Cardiac septum (tissue), 1 donor: ENCODE measurements at regions not wholly inside any gene's neighbourhood (a gene's known extent, or its start where the extent isn't known, plus 50 kb on each side); places are given as distances from the start of the nearest gene placed in this dataset.

Experiments
- DNase-seq: peaks from one replicate; pipeline ENCODE4 v3.0.0-alpha.2; 2020; ENCODE audit warnings: low spot score
- intact Hi-C: fragments of 100-400 bp; cut with DNase I; formaldehyde crosslinking; loops from one replicate; pipeline ENCODE4 v1.14.0; 2022
- donor health status: DM: no; HTN: no; CAD: no.

DNA sequence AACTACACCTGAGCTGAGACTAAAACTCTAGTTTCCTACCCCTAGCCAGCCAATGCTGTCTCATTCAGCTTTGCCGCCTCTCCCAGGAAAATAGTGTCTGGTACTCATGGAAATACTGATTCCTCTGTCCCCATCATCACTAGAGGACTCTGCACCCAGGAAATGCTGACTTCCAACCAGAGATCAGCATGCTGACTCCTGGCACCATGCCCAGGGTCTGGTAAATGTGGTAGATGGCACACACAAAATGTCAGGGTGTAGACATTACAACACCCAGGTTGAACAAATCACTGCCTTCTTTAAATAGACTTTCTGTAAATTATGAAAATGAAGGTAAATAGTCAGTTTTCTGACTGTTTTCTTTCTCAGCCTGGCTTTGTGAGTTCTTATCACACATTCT is 307.3 kb upstream of the CHAC2 start:
- intact Hi-C loops, result no loop called here
- DNase-seq, result no peak

DNA sequence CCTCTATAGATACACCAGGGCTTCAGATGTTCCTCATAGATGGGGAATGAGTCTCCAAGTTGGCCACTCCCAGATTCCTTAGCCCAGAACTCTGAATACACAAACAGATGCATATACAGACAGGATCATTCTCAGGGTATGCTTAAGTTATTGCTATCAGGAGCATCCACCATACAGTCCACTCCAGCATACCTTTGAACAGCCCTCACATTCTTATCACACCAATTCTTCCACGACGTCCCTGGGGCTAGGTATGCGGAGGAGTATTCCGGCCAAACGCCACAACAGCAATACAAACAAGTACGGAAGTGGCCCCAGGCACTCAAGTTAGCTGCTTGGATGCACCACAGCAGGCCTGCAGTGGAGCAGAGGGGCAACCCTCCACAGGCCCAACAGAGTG is 312.5 kb upstream of the CHAC2 start:
- no peak for DNase-seq
- intact Hi-C loops, result no loop called here

DNA sequence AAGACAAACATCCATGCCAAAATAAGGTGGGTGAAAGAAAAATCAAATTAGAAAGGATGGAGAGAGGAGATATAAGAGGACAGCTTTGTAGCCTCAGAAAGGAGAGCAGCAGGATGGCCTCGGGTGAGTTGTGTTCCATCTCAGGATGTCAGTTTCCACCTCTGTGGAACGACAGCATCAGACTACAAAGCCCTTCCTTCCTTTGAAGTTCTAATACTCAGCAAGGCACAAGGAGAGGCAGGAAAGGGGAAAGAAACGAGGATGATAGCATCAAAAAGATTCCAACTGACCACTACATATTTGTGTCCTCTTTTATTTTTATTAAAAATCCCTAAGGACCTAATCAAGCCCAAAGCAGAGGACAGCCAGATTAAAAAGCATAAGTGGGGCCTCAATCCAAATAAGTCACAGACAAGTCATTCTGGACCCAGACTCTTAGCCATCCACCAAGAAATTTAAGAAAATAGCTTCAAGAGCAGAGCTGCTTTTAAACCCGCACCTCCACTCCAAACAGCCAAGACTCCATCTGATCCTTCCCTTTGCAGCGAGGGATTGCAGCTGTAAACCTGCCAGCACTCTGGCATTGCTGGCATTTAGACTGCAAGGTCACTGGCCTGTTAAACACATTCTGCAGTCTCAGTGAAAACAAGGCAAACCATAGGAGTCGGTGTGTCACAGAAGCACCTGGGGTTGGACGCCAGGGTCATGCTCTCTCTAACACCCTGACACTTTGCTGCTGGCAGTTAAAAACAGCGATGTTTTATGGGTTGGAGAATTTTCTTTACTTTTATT is 314.5 kb upstream of the CHAC2 start:
- no peak for DNase-seq
- intact Hi-C loops, result no loop called here

- intact Hi-C loops, result no loop called here
- DNase-seq, result no peak
Observed at GRCh38 chr2:53452400-53452799, 315.2 kb upstream of the CHAC2 start.

- intact Hi-C loops, result no loop called here
- DNase-seq, result no peak
Observed at GRCh38 chr2:53450923-53451322, 316.7 kb upstream of the CHAC2 start.

- intact Hi-C loops, result no loop called here
- DNase-seq, result no peak
Observed at GRCh38 chr2:53448591-53448990, 319.0 kb upstream of the CHAC2 start.

DNA sequence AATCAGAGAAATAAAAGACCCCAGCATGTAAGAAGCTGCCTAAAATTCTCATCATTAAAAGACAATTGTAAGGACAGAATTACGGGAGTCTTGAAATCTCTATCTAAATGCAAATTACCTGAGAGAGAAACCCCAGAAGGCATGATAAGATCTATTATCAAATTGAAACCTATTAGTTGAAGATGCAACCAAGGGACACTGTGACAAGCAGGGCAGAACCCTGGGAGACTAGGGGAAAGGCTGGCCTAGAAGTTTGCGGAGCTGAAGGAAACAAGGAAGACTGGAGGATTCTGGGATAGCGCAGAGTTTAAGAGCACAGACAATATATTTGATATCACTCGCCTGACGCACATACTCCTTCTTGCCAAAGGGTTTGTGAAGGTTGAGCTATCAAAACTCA is 319.5 kb upstream of the CHAC2 start:
- intact Hi-C loops, result no loop called here
- DNase-seq, result no peak

GRCh38 chr2:53445383-53446070 is 322.1 kb upstream of the CHAC2 start:
- DNase-seq, result no peak
- intact Hi-C loops, result no loop called here

DNA sequence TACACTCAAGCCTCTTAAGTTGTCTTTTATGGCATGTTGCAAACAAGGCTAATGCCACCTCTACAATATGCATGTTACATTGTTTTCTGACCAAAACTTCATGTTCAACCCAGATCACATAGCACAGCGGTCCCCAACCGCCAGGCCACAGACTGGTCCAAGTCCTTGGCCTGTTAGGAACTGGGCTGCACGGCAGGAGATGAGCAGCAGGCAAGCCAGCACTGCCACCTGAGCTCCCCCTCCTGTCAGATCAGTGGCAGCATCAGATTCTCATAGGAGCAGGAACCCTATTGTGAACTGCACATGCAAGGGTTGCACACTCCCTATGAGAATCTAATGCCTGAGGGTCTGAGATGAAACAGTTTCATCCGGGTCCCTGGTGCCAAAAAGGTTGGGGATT is 324.8 kb upstream of the CHAC2 start:
- no peak for DNase-seq
- intact Hi-C loops, result no loop called here

GRCh38 chr2:53442093-53442492 is 325.5 kb upstream of the CHAC2 start:
- DNase-seq, result no peak
- intact Hi-C loops, result no loop called here

GRCh38 chr2:53438692-53439091 is 328.9 kb upstream of the CHAC2 start:
- intact Hi-C loops, result no loop called here
- DNase-seq, result no peak

DNA sequence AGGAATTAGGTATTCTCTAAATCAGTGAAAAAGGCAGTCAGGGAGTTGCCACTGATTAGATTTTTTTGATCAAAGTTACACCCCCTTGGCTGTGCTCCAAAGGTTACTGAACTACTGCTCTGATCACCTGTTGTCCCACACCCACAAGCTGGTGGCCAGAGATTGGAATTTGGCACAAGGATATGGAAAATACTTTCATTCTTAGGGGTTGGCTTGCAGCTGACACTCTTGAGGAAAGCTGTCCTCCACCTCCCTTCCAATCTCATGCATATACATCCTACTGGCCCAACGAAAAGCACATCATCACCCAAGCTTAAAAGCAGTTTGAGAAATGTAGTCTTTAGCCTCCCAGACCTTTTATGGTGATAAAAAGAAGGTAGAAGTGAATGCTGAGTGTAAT is 329.5 kb upstream of the CHAC2 start:
- DNase-seq, result no peak
- intact Hi-C loops, result no loop called here

GRCh38 chr2:53437371-53437770 is 330.2 kb upstream of the CHAC2 start:
- intact Hi-C loops, result no loop called here

DNA sequence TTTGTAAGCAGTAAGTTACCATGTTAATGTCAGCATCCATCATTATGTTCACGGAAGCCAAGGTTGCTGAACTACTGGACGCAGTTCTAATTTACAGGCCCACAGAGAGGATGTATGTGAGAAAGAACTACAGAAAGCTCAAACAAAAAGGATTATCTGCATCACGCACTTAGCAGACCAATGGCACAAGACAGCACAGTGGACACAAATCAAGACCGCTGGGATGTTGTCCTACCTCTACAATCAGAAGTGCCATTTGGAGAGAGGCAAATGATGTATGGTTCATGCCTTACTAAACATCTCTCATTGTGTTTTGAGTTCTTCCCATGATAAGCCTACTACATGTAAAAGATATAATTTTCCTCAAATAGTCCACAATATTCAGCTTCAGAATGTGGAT is 330.7 kb upstream of the CHAC2 start:
- intact Hi-C loops, result no loop called here

More at GRCh38 chr2:53437371-53437770, 330.2 kb upstream of the CHAC2 start:
- no peak for DNase-seq

DNA sequence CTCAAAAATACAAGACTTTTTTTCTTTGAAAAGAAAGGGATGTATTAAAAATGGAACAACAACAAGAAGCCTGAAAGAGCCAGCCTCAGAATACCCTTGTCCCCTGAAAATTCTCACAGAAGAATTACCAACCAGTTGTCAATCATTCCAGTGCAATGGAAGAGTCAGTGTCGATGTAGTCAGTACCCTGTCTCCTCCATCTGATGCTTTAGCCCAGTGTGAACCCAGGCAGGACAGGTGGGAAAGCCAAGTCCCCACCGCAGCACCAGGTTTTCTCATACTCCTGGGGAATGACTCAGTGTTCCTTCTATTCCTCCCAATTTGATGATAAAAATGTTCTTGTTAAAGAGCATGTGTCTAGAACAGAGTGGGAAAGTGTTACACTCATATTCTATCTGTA is 332.0 kb upstream of the CHAC2 start:
- DNase-seq, result no peak
- intact Hi-C loops, result no loop called here

More for the DNA sequence above, 330.7 kb upstream of the CHAC2 start:
- no peak for DNase-seq

DNA sequence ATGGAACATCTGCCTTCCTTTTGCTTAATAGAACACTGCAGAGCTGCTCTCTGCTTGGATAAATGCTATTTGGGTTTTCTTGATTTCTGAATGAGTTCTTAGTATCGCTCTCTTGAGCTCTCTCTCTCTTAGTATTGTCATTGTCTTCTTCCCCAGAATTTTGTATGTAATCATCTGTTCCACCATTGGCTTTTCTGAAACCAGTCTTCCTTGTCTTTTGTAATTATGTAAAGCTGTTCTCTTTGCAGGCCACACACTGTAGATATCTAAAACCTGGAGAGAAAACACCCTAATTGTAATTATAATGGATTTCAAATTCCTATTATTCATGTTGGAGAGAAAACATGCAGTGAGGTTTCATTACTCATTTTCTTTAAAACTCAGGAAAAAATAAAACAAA is 333.1 kb upstream of the CHAC2 start:
- DNase-seq, result no peak
- intact Hi-C loops, result no loop called here

DNA sequence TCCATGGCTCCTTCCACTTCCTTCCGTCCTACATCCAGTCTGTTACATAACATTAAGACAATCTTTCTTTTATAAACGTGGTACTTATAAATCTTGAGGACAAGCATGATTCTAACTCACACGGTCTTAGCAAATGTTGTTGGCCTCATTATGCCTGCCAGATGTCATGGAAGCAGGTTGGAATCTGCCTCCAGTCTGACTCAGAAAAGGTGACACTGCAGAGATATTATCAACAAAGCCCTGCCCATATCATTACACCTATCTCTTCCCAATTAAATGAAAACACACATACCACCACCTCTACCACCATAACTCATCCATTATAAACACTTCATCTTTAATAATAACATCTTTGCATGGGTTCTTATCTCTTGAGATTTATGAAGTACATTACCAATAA is 334.7 kb upstream of the CHAC2 start:
- intact Hi-C loops, result no loop called here
- no peak for DNase-seq

DNA sequence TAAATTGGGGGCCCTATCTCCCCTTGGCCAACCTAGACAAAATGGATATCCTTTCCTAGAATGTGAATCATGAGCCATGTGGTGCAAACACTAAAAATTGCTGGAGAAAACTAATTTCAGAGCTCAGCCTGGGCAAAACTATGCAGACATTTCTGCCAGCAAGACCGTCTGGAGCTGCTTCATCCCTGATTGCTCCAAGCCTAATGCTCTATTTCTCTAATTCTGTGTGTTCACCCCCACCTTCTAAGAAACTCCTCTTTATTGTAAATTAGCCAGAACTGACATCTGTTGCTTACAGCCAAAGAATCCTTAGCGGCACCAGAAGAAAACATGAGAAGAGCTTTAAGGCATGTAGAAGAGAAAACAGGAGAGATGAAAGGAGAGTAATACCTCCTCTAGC is 337.7 kb upstream of the CHAC2 start:
- intact Hi-C loops, result no loop called here
- DNase-seq, result no peak

GRCh38 chr2:53424902-53425301 is 342.7 kb upstream of the CHAC2 start:
- no peak for DNase-seq
- intact Hi-C loops, result no loop called here

DNA sequence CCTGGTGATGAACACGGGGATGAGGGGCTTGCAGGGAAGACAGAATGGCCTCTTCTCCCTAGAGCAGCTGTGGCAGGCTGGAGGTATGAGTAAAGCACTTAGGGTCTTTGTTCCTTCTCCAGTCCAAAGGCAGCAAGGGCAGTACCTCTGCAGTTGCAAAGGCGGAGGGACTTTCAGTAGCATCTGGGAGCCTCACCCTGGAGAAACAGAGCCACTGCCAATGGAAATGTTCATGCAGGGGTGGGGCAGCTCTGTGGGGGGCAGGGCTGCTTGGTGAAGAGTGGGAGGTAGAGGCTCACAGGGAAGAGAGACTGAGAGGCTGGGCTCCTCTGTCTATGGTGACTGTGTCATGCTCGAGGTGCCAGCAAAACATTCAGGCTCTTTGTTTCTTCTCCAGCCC is 344.1 kb upstream of the CHAC2 start:
- intact Hi-C loops, result no loop called here

DNA sequence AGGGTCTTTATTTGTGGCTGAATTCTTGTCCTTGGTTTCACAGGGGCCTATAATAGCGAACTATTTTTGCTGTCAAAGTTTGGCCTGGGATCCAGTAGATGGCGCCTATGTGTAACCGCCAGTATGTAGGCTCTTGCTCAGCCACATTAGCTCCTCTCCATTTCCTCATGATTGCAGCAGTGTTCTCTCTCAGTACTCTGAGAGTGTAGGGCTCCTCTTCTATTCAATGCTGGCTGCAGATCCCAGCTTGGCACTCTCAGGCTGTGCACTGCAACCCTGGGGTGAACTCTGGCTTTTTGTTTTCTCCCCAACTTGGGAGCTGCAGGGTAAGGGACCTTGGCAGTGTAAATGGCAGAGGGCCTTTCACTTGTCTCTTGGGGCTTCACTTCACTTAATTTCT is 344.6 kb upstream of the CHAC2 start:
- intact Hi-C loops, result no loop called here
- DNase-seq, result no peak

More for the DNA sequence above, 344.1 kb upstream of the CHAC2 start:
- no peak for DNase-seq
